ENCODE measurements at regions not wholly inside any gene's neighbourhood (a gene's known extent, or its start where the extent isn't known, plus 50 kb on each side); places are given as distances from the start of the nearest gene placed in this dataset.
"Not testable (repeated sequence)": the region's sequence is repeated elsewhere in the genome, so short reads cannot be mapped to it uniquely, and the experiment has no call there.

DNA sequence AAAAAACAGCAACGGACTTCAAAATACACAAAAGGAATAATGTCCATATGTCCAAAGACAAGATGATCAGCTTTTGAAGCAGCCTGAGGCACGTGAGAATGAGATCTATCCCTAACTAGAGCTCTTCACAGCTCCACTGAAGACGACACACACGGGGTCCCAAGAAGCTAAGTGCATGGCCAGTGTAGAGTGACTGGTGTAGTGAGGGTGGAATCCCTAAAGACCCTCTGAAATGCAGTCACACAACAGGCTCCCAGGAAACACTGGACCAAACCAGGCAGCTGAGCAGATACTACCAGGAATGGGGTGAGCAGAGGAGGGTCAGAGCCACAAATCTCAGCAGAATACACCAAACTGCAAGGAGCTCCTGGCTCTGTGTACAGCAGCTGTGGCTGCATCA lies 932.4 kb upstream of the ZNF722 start:
- H3K27ac Mint-ChIP-seq, H3K36me3 Mint-ChIP-seq, H3K4me3 Mint-ChIP-seq, H3K4me1 Mint-ChIP-seq, CTCF ChIA-PET, DNase-seq, H3K27me3 Mint-ChIP-seq: not testable (repeated sequence)
- H3K9me3 Mint-ChIP-seq, result peaks cover 30% of the 10 kb centered on the region

DNA sequence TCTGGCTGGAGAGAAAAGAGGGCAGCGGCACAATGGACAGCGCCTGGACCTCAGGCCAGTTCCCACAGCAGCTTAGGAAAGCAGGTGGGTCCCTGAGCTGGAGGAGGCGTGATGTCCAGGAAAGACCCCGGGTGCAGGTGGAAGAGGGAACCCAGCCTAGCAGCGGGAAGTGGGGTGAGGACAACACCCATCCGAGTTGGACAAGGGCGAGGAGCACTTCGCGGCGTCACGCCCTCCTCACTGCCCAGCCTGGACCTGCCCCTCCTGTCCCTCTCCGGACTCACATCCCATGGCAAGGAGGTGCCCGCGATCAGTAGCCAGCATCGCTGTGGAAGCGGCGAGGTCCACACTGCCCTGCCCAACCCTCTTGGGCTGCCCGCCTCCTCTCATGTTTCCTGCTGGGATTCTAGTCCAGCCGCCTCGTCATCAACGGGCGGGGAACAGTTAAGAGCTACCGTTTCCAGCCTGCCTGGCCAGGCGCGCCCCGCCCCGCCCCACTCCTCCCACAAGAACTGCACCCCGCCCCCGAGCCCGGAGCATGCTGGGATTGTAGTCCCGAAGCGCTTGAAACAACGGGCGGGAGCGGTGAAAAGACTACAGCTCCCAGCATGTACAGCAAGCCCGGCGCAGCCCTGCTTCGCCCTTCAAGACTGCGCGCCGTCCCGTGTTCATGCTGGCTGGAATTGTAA lies 930.6 kb upstream of the ZNF722 start:
- H3K4me1 Mint-ChIP-seq, result no peaks in the 10 kb centered on the region
- H3K36me3 Mint-ChIP-seq, result no peaks in the 10 kb centered on the region
- H3K27me3 Mint-ChIP-seq, result no peaks in the 10 kb centered on the region
- DNase-seq, result no peak
- H3K9me3 Mint-ChIP-seq, result peaks cover 37% of the 10 kb centered on the region
- H3K27ac Mint-ChIP-seq, result no peak overlapping the region
- no peak overlapping the region for H3K4me3 Mint-ChIP-seq
- CTCF ChIA-PET, result no interaction called here

DNA sequence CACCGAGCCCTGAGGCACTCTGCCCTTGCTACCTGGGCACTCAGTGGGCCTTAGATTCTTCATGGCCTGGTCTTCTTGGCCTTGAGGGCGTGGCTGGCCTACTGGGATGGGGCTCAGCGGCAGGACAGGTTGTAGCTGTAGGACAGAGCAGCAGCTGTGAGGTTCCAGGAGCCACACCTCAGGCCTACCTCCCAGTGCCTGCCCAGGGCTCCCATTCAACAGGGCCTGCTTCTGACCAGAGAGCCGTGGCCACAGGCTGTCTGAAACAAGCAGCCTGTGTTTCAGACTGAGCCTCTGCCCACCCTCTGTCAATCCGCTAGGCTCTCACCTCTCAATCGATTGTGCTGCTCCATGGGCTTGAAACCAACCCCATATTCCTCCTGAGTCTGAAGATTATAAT lies 928.0 kb upstream of the ZNF722 start:
- no peak overlapping the region for H3K4me3 Mint-ChIP-seq
- DNase-seq, result no peak
- peaks cover 49% of the 10 kb centered on the region for H3K9me3 Mint-ChIP-seq
- no peaks in the 10 kb centered on the region for H3K27me3 Mint-ChIP-seq
- CTCF ChIA-PET, result no interaction called here
- H3K4me1 Mint-ChIP-seq, result no peaks in the 10 kb centered on the region
- no peak overlapping the region for H3K27ac Mint-ChIP-seq
- no peaks in the 10 kb centered on the region for H3K36me3 Mint-ChIP-seq

DNA sequence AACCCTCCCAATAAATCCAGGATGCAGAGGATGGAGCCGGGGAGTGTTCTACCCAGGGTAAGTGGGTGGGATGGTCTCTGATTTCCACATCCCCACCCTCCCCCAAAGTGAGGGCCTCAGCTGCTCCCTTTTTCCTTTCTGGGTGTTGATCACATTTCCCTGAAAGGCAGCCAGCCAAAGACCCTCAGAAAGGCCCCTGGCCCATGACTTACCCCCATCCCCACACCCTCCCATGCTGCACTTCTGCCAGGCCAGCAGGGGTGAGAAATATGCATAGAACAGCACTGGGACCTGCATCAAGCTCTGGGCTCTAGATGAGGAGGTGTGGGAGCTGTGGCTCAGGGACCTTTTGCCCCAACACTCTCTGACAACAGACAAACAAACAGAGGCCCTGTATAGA lies 927.3 kb upstream of the ZNF722 start:
- Mint-ChIP-seq H3K27me3 (no peaks in the 10 kb centered on the region), H3K27ac (no peak overlapping the region), H3K4me1 (no peaks in the 10 kb centered on the region), H3K36me3 (no peaks in the 10 kb centered on the region), H3K4me3 (no peak overlapping the region), H3K9me3 (peaks cover 50% of the 10 kb centered on the region)
- CTCF ChIA-PET, result no interaction called here
- DNase-seq, result no peak

DNA sequence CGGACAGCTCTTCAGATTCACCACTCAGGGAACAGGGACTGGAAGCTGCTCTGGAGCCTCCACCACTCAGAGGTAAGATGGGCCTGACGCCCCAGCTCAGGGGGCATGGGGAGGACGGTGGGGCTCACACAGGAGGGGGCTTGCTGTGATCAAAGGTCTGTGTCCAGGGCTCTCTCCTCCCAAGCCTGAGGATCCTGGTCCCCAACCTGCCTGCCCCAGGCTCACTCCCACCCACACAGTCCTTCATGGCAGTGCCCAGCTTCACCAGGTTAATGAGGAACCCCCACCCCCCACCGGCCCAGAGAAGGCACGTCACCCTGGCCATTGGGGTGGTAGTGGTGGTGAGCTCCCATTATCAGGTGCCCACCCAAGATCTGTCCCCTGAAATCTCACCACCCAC lies 926.7 kb upstream of the ZNF722 start:
- CTCF ChIA-PET, result no interaction called here
- no peak overlapping the region for H3K27ac Mint-ChIP-seq
- no peaks in the 10 kb centered on the region for H3K27me3 Mint-ChIP-seq
- peaks cover 50% of the 10 kb centered on the region for H3K9me3 Mint-ChIP-seq
- no peaks in the 10 kb centered on the region for H3K36me3 Mint-ChIP-seq
- H3K4me3 Mint-ChIP-seq, result no peak overlapping the region
- no peak for DNase-seq
- H3K4me1 Mint-ChIP-seq, result no peaks in the 10 kb centered on the region

DNA sequence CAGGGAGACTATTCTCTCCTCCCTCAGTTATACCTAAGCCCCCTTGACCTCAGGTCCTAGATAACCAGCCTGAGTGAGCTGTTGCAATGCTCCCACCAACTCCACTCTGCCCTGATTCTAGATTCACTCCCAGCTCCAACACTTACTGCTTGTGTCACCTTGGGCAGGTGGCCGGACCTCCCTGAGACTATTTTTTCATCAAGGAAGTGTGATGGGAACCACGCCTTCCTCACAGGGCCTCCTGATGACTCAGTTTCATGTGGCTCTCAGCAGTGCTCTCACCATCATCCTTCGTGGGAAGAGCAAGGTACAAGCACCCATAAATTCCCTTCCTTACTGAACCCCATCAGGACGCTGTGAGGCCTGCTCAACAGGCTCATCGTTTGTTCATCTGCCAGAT lies 925.8 kb upstream of the ZNF722 start:
- no peak overlapping the region for H3K27ac Mint-ChIP-seq
- CTCF ChIA-PET, result no interaction called here
- H3K9me3 Mint-ChIP-seq, result peaks cover 45% of the 10 kb centered on the region
- no peaks in the 10 kb centered on the region for H3K27me3 Mint-ChIP-seq
- H3K36me3 Mint-ChIP-seq, result no peaks in the 10 kb centered on the region
- H3K4me1 Mint-ChIP-seq, result no peaks in the 10 kb centered on the region
- DNase-seq, result no peak
- H3K4me3 Mint-ChIP-seq, result no peak overlapping the region

DNA sequence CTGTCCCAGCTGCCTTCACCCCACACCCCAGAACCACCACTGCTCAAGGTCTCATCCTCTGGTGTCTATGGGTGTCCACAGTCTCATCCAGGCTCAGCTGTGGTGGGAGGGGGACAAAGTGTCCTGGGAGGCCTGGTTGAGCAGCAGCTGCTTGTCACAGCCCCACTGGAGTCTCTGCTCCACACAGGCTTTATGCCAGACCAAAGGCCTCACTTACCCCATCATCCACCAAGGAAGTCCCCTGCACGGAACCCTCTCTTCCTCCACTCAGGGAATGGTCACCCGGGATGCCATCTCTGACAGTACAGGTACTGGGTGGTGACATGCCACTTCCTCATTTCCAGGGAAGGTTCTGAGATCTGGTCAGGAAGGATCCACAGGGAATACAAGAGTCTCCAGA lies 925.4 kb upstream of the ZNF722 start:
- CTCF ChIA-PET, result no interaction called here
- no peaks in the 10 kb centered on the region for H3K4me1 Mint-ChIP-seq
- no peak overlapping the region for H3K4me3 Mint-ChIP-seq
- no peaks in the 10 kb centered on the region for H3K36me3 Mint-ChIP-seq
- peaks cover 45% of the 10 kb centered on the region for H3K9me3 Mint-ChIP-seq
- H3K27ac Mint-ChIP-seq, result no peak overlapping the region
- DNase-seq, result no peak
- H3K27me3 Mint-ChIP-seq, result no peaks in the 10 kb centered on the region

DNA sequence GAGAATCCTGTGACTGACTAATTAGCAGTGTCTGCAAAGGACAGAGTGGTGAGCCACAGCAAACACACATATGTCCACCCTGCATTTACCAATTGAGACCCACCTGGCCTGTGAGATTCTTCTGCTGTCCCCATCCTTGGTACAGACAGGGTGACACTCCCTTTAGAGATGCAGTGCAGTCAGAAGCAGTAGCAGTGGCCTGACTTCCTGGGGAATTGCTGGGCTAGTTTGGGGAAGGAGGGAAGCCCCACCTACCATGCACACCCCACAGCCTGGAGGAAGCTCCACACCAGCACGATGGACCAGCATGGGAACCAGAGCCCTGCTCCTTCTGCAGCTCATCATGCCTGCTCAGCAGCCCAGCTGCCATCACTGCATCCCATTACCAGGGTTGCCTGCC lies 924.9 kb upstream of the ZNF722 start:
- Mint-ChIP-seq H3K36me3 (no peaks in the 10 kb centered on the region), H3K9me3 (peaks cover 45% of the 10 kb centered on the region), H3K4me1 (no peaks in the 10 kb centered on the region), H3K27me3 (no peaks in the 10 kb centered on the region), H3K27ac (no peak overlapping the region), H3K4me3 (no peak overlapping the region)
- no peak for DNase-seq
- CTCF ChIA-PET, result no interaction called here

DNA sequence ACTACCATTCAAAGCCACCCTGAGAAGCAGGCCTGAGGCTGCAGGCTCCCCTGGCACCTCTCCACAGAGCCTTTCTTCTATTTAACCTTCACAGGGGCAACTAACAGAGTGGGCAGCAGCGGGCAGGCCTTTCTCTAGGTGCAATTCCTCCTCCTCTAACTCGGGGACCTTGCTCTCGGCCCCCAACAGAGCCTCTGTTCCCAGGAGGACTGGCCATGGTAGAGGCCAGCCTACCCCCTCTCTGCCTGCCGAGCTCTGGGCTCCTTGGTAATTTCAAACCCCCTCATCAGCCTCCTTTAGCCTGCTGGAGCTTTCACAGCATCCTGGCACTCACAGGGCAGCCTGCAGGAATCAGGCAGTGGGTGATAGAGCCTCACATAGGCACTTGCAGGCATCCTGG lies 920.8 kb upstream of the ZNF722 start:
- no peak overlapping the region for H3K27ac Mint-ChIP-seq
- DNase-seq, result no peak
- CTCF ChIA-PET, result no interaction called here
- H3K9me3 Mint-ChIP-seq, result peaks cover 47% of the 10 kb centered on the region
- no peak overlapping the region for H3K4me3 Mint-ChIP-seq
- H3K36me3 Mint-ChIP-seq, result no peaks in the 10 kb centered on the region
- no peaks in the 10 kb centered on the region for H3K27me3 Mint-ChIP-seq
- H3K4me1 Mint-ChIP-seq, result no peaks in the 10 kb centered on the region

DNA sequence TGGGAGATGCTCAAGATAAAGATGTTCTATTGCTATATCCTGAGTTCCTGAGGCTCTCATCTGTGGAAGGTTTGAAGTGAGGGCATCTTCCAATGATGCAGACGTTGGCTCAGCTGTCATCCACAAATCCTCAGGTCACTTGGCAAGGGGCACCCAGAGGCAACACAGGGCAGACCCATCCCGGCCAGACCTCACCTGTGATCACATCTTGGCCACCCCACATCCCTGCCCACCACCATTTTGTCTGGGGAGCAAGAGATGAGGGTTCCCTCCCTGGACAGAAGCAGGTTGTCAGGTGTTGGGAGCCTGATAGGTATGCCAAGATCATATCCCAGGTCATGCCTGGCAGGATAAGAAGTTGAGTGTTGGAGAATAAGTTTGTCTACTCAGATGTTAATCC lies 918.2 kb upstream of the ZNF722 start:
- Mint-ChIP-seq H3K27me3 (no peaks in the 10 kb centered on the region), H3K36me3 (no peaks in the 10 kb centered on the region), H3K27ac (no peak overlapping the region), H3K4me1 (no peaks in the 10 kb centered on the region), H3K9me3 (peaks cover 45% of the 10 kb centered on the region), H3K4me3 (no peak overlapping the region)
- CTCF ChIA-PET, result no interaction called here
- no peak for DNase-seq

DNA sequence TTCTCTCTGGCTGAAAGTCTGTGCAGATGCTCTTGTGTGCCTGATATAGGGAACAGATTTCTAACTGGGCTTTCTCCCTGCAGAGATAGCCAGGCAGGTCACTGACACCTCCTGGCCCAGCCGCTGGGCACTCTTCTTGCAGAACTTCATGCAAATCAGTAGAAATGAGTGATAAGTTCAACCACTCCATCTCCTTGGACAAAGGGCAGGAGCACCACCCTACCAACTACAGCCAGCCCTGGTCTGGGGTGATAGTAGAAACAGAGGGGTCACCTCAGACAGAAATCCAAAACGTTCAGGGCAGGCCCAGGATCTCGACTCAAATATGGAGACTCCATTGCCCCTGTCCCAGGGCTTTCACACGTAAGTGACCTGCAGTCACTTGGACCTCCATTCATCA lies 917.8 kb upstream of the ZNF722 start:
- Mint-ChIP-seq H3K27me3 (no peaks in the 10 kb centered on the region), H3K27ac (no peak overlapping the region), H3K4me3 (no peak overlapping the region), H3K4me1 (no peaks in the 10 kb centered on the region), H3K36me3 (no peaks in the 10 kb centered on the region), H3K9me3 (peaks cover 42% of the 10 kb centered on the region)
- DNase-seq, result no peak
- CTCF ChIA-PET, result no interaction called here

DNA sequence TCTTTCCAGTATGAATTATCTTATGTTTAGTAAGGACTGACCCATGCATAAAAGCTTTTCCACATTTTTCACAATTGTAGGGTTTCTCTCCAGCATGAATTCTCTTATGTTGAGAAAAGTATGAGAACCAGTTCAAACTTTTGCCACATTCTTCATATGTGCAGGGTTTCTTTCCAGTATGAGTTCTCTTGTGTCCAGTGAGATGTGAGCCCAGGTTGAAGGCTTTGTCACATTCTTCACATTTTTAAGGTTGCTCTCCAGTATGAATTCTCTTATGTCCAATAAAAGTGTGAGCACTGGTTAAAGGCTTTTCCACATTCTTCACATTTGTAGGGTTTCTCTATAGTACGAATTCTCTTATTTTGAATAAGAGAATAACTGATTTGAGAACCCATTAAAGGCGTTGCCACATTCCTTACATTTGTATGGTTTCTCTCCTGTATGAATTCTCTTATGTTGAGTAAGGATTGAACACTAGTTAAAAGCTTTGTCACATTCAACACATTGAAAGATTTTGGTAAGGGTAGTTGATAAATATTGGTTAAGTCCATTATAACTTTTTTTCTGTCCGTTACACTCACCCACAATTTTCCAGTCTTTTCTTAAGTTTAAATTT lies 911.0 kb upstream of the ZNF722 start:
- peaks cover 57% of the 10 kb centered on the region for H3K9me3 Mint-ChIP-seq
- H3K27me3 Mint-ChIP-seq, result no peaks in the 10 kb centered on the region
- no peaks in the 10 kb centered on the region for H3K4me1 Mint-ChIP-seq
- no peak for DNase-seq
- no peak overlapping the region for H3K27ac Mint-ChIP-seq
- CTCF ChIA-PET, result no interaction called here
- H3K4me3 Mint-ChIP-seq, result no peak overlapping the region
- peaks cover 4% of the 10 kb centered on the region for H3K36me3 Mint-ChIP-seq

DNA sequence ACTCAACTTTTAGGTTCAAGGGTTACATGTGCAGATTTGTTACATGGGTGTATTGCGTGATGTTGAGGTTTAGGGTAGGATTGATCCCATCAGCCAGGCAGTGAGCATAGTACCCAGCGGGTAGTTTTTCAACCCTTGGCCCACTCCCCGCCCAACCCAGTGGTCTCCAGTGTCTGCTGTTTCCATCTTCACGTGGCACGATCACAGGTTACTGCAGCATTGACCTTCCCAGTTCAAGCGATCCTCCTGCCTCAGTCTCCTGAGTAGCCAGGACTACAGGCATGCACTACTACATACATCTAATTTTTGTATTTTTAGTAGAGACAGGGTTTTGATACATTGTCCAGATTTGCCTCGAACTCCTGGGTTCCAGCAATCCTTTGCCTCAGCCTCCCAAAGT lies 905.7 kb upstream of the ZNF722 start:
- Mint-ChIP-seq H3K27me3 (no peaks in the 10 kb centered on the region), H3K4me1 (no peaks in the 10 kb centered on the region), H3K9me3 (peaks cover 41% of the 10 kb centered on the region), H3K4me3 (no peak overlapping the region), H3K27ac (no peak overlapping the region), H3K36me3 (no peaks in the 10 kb centered on the region)
- no peak for DNase-seq
- CTCF ChIA-PET, result no interaction called here

DNA sequence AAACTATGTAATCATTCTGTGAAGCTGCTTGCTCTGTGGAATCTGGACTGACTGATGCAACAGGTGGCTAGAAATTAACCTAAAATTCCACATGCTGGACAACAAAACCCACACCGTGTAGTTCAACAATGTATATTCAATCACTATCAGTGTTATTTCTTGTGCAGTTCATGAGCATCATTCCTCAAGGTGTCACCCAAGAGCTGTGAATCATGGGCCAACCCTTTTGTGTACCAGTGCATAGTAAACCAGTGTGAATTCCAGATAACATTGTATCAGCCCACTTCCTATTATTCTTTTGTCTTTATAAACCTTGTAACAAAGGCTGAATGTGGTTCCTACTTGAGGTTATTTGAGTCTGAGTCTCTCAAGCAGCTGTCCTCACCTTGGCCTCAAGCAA lies 905.2 kb upstream of the ZNF722 start:
- Mint-ChIP-seq H3K27me3 (no peaks in the 10 kb centered on the region), H3K4me3 (no peak overlapping the region), H3K36me3 (no peaks in the 10 kb centered on the region), H3K9me3 (peaks cover 37% of the 10 kb centered on the region), H3K4me1 (no peaks in the 10 kb centered on the region), H3K27ac (no peak overlapping the region)
- no peak for DNase-seq
- CTCF ChIA-PET, result no interaction called here

DNA sequence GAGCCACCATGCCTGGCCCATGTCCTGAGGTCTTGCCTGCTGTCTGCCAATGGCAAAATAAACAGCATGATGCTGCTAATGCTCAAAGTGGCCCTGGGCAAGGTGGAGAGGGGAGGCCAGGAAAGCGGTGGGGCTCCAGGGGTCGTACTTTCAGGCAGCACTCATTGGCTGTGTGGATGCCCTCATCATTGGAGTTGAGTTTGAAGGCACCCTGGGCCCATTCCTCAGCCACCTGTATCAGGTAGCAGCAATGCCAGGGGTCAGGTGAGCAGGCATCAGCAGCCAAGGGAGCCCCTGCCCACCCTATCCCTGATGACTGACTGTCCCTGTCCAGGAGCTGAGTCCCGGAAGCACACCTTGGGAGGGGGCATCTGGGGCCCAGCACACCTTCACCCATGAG lies 902.5 kb upstream of the ZNF722 start:
- no peaks in the 10 kb centered on the region for H3K4me1 Mint-ChIP-seq
- H3K27me3 Mint-ChIP-seq, result no peaks in the 10 kb centered on the region
- H3K9me3 Mint-ChIP-seq, result peaks cover 35% of the 10 kb centered on the region
- no peak overlapping the region for H3K4me3 Mint-ChIP-seq
- DNase-seq, result no peak
- CTCF ChIA-PET, result no interaction called here
- H3K36me3 Mint-ChIP-seq, result no peaks in the 10 kb centered on the region
- no peak overlapping the region for H3K27ac Mint-ChIP-seq

DNA sequence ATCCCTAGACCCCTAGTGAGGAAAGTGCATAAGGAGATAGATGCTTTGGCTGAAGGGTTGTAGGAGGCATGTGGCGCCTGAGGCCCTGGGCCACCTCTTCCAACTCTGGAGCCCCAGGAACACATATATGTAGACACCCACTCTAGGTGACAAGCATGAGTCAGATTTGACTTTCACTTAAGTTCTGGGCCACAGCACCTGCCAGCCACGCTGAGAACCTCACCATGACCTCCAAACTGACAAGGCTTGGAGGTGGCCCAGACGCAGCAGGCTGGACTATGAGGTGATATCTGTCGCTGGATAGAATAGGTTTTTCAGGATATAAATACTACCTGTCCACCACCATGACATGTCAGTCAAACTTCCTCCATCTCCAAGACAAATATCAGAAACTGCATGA lies 894.0 kb upstream of the ZNF722 start:
- Mint-ChIP-seq H3K4me1 (no peaks in the 10 kb centered on the region), H3K27me3 (no peaks in the 10 kb centered on the region), H3K36me3 (no peaks in the 10 kb centered on the region), H3K9me3 (peaks cover 48% of the 10 kb centered on the region), H3K4me3 (no peak overlapping the region), H3K27ac (no peak overlapping the region)
- CTCF ChIA-PET, result no interaction called here
- DNase-seq, result no peak
